ENCODE measurements at regions not wholly inside any gene's neighbourhood (a gene's known extent, or its start where the extent isn't known, plus 50 kb on each side); places are given as distances from the start of the nearest gene placed in this dataset.
A peak's percentile ranks its signal among the peaks of the same experiment; 100 is the strongest.
"Not testable (repeated sequence)": the region's sequence is repeated elsewhere in the genome, so short reads cannot be mapped to it uniquely, and the experiment has no call there.

DNA sequence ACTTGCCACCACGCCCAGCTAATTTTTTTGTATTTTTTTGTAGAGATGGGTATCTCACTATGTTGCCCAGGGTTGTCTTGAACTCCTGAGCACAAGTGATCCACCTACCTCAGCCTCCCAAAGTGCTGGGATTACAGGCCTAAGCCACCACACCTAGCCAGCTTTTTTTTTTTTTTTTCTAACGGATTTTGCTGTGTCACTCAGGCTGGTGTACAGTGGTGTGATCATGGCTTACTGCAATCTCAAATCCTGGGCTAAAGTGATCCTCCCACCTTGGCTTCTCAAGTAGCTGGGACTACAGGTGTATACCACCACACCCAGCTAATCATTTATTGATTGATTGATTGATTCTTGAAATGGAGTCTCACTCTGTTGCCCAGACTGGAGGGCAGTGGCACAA is 106.0 kb upstream of the TRIM24 start:
- no peak overlapping the region for H3K27ac ChIP-seq
- no peak for DNase-seq
- peaks cover 1 to 2% of the 10 kb centered on the region in 2 donors for H3K4me1 ChIP-seq
- intact Hi-C loops (cut with DNase I): no loop called here
- 71 to 91% methylated on average over 2 of the region's 2 CpGs for WGBS, 2 donors
- H3K9me3 ChIP-seq: no peaks in the 10 kb centered on the region
- H3K36me3 ChIP-seq: no peaks in the 10 kb centered on the region
- TF ChIP-seq POLR2A (IDR thresholded peaks at IDR 0.05): no peak
- TF ChIP-seq, protein P1, sequence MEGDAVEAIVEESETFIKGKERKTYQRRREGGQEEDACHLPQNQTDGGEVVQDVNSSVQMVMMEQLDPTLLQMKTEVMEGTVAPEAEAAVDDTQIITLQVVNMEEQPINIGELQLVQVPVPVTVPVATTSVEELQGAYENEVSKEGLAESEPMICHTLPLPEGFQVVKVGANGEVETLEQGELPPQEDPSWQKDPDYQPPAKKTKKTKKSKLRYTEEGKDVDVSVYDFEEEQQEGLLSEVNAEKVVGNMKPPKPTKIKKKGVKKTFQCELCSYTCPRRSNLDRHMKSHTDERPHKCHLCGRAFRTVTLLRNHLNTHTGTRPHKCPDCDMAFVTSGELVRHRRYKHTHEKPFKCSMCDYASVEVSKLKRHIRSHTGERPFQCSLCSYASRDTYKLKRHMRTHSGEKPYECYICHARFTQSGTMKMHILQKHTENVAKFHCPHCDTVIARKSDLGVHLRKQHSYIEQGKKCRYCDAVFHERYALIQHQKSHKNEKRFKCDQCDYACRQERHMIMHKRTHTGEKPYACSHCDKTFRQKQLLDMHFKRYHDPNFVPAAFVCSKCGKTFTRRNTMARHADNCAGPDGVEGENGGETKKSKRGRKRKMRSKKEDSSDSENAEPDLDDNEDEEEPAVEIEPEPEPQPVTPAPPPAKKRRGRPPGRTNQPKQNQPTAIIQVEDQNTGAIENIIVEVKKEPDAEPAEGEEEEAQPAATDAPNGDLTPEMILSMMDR (IDR thresholded peaks at IDR 0.05): no peak
- no peaks in the 10 kb centered on the region for H3K27me3 ChIP-seq
- no peak overlapping the region for H3K4me3 ChIP-seq (replicated peaks in 1 of 3)

DNA sequence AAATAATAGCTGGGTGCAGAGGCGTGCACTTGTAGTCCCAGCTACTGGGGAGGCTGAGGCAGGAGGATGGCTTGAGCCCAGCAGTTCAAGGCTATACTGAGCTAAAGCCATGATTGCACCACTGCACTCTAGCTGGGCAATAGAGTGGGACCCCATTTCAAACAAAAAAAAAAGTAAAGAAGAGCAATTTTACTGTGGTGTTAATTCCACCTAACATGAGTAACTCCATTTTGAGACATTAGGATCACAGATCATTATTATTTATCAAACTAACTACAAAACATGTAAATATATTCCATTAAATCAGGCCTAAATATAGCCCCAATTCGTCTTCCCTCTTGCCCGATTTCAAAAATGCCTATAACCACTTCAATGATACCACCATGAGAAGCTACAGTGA is 104.8 kb upstream of the TRIM24 start:
- H3K4me1 ChIP-seq: peaks cover 11 to 13% of the 10 kb centered on the region in 2 donors
- H3K36me3 ChIP-seq: no peaks in the 10 kb centered on the region
- H3K9me3 ChIP-seq: no peaks in the 10 kb centered on the region
- H3K4me3 ChIP-seq (replicated peaks in 1 of 3): no peak overlapping the region
- no peak for DNase-seq
- 91 to 94% methylated on average over 3 of the region's 3 CpGs for WGBS, 2 donors
- intact Hi-C loops (cut with DNase I): no loop called here
- H3K27me3 ChIP-seq: no peaks in the 10 kb centered on the region
- TF ChIP-seq POLR2A (IDR thresholded peaks at IDR 0.05): no peak
- TF ChIP-seq, protein P1 (IDR thresholded peaks at IDR 0.05): no peak
- H3K27ac ChIP-seq: no peak overlapping the region

- no peak for TF ChIP-seq POLR2A (IDR thresholded peaks at IDR 0.05)
- TF ChIP-seq, protein P1 (IDR thresholded peaks at IDR 0.05): no peak
- Histone ChIP-seq H3K27ac (peak overlapping the region in 2 of 3 donors; percentile 24 to 65), H3K4me1 (peaks cover 21 to 24% of the 10 kb centered on the region in 2 donors), H3K27me3 (no peaks in the 10 kb centered on the region), H3K4me3 (replicated peaks in 1 of 3) (no peak overlapping the region), H3K36me3 (no peaks in the 10 kb centered on the region), H3K9me3 (no peaks in the 10 kb centered on the region)
- 90 to 95% methylated on average over 7 of the region's 7 CpGs for WGBS, 2 donors
- no peak for DNase-seq
- intact Hi-C loops (cut with DNase I): no loop called here
Observed at GRCh38 chr7:138358850-138359341, 101.2 kb upstream of the TRIM24 start.

DNA sequence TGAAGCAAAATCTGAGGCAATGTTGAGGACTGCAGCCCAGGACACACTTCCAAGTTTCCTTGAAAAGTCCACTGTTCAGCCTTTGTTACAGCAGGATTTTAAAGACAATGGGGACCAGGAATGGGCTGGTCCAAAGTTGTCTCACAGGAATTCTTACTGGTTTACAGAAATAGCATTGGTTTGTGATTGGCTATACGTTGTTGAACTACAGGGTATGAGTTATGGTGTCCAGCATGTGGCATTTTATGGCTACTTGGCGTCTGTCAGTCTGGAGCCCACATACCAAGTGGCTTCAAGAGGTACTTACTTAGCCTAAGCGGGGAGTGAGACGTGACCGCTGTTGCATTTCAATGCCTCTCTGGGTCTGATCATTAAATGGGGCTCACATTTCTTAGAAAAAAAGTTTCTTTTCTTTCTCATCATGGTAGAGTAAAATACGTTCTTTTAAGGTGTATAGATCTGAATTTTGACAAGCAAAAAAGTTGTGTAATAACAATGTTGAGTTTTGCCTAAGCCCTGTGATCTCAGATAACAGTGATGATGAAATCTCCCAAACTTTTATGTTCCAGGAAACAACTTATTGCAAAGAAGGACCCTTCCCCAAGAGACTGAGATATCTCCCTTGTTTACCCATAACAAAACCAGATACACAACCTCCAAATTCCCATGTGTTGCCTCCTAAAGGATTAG is 100.0 kb upstream of the TRIM24 start:
- H3K9me3 ChIP-seq: no peaks in the 10 kb centered on the region
- intact Hi-C loops (cut with DNase I): no loop called here
- no peak overlapping the region for H3K4me3 ChIP-seq (replicated peaks in 1 of 3)
- DNase-seq: peak; percentile 57 to 67
- H3K4me1 ChIP-seq: peaks cover 21 to 24% of the 10 kb centered on the region in 2 donors
- WGBS, 2 donors: 35 to 40% methylated on average over 6 of the region's 6 CpGs
- H3K27ac ChIP-seq: peak overlapping the region; percentile 3 to 65 (median 24)
- H3K27me3 ChIP-seq: no peaks in the 10 kb centered on the region
- H3K36me3 ChIP-seq: no peaks in the 10 kb centered on the region
- TF ChIP-seq, protein P1 (IDR thresholded peaks at IDR 0.05): no peak

DNA sequence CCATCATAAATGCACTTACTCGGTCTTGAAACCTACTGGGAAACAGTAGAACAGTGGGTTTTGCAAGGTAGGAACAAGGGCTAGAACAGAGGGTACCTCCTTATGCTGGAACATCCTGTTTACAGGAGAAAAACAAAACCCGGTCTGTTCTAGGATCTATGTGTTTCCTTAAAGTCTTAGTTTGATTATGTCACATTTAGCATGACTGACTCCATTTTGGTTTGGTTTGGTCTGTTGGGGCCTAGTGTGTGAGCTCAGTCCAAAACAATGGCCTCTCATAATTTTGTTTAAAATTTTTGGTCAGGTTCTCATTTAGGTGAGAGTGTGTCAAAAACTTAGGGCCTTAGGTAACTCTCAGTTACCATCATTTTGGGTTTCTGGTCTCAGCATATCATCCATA is 96.3 kb upstream of the TRIM24 start:
- 86 to 90% methylated on average over 2 of the region's 2 CpGs for WGBS, 2 donors
- TF ChIP-seq, protein P1 (IDR thresholded peaks at IDR 0.05): no peak
- TF ChIP-seq POLR2A (IDR thresholded peaks at IDR 0.05): no peak
- Histone ChIP-seq H3K4me1 (peaks cover 21 to 24% of the 10 kb centered on the region in 2 donors), H3K9me3 (no peaks in the 10 kb centered on the region), H3K4me3 (replicated peaks in 1 of 3) (no peak overlapping the region), H3K27ac (no peak overlapping the region), H3K36me3 (no peaks in the 10 kb centered on the region), H3K27me3 (no peaks in the 10 kb centered on the region)
- intact Hi-C loops (cut with DNase I): no loop called here
- DNase-seq: no peak

DNA sequence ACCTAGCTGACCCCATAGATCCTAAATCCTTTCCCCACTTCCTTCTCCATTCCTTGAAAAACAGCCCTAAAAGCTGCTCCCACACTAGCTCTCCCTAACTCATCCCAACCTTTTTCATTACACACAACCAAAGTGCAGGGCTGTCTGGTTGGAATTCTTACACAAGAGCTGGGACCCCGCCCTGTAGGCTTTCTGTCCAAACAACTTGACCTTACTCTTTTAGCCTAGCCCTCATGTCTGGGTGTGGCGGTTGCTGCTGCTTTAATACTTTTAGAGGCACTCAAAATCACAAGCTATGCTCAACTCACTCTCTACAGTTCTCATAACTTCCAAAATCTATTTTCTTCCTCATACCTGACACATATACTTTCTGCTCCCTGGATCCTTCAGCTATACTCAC is 93.9 kb upstream of the TRIM24 start:
- DNase-seq; H3K4me3 ChIP-seq (replicated peaks in 1 of 3); H3K9me3 ChIP-seq; H3K27me3 ChIP-seq; intact Hi-C loops (cut with DNase I); H3K4me1 ChIP-seq; H3K27ac ChIP-seq; H3K36me3 ChIP-seq: not testable (repeated sequence)
- 86% methylated on average over 2 of the region's 2 CpGs for WGBS, 2 donors

- H3K27me3 ChIP-seq; intact Hi-C loops (cut with DNase I); H3K27ac ChIP-seq; H3K4me1 ChIP-seq; H3K4me3 ChIP-seq (replicated peaks in 1 of 3); H3K9me3 ChIP-seq; DNase-seq; H3K36me3 ChIP-seq: not testable (repeated sequence)
- 96% methylated on average over 4 of the region's 4 CpGs for WGBS, 2 donors
Observed at GRCh38 chr7:138366676-138367075, 93.4 kb upstream of the TRIM24 start.
